Neural crest cell (in vitro differentiated cells): ENCODE measurements at regions not wholly inside any gene's neighbourhood (a gene's known extent, or its start where the extent isn't known, plus 50 kb on each side); places are given as distances from the start of the nearest gene placed in this dataset.

Experiments used
- DNase-seq: peaks from one replicate; pipeline ENCODE4 v3.0.0; 2021; ENCODE audit warnings: low read depth, mixed read lengths, low spot score
- H3K27ac Mint-ChIP-seq: one replicate; pipeline ENCODE4 v1.8.0; 2021; ENCODE audit warnings: mild to moderate bottlenecking, mixed read lengths; ENCODE audit not compliant: unreplicated experiment
- H3K27me3 Mint-ChIP-seq: 2 replicates; pipeline ENCODE4 v1.8.0; 2021; ENCODE audit warnings: low read depth, mild to moderate bottlenecking, mixed read lengths
- H3K36me3 Mint-ChIP-seq: 2 replicates; pipeline ENCODE4 v1.8.0; 2021; ENCODE audit warnings: low read depth, mild to moderate bottlenecking, mixed read lengths
- H3K4me1 Mint-ChIP-seq: 2 replicates; pipeline ENCODE4 v1.8.0; 2021; ENCODE audit warnings: mixed read lengths
- H3K4me3 Mint-ChIP-seq: one replicate; pipeline ENCODE4 v1.8.0; 2021; ENCODE audit warnings: mild to moderate bottlenecking, mixed read lengths
- H3K9me3 Mint-ChIP-seq: 2 replicates; pipeline ENCODE4 v1.8.0; 2021; ENCODE audit warnings: mixed read lengths
- TF ChIP-seq, protein P1 (sequence below): fragments of 200-600 bp; sonication (generic); conservative IDR thresholded peaks from 2 replicates; pipeline ENCODE4 v1.5.0; 2021; ENCODE audit warnings: antibody characterized with exemption, mild to moderate bottlenecking

DNA sequence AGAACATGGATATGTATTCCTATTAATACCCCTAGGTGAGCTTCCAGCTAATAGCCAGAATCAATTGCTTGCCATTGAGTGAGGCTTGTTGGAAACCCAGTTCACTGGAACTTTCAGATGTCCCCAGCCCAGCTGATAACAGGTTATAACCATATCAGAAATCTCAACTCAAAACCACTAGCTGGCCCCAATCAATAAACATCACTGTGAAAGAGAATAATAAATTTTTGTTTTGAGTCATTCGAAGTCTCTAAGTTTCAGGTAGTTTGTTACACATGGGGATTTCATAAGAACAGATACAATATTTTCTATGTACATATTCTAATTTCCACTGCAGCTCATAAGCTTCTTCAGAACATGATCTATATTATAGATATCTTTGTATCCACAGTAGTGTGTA is 162.9 kb upstream of the SNX7 start:
- Mint-ChIP-seq H3K36me3 (no peaks in the 10 kb centered on the region), H3K4me1 (no peaks in the 10 kb centered on the region), H3K27ac (no peak overlapping the region), H3K9me3 (no peaks in the 10 kb centered on the region), H3K4me3 (no peak overlapping the region), H3K27me3 (no peaks in the 10 kb centered on the region)
- DNase-seq = no peak
- TF ChIP-seq, protein P1, sequence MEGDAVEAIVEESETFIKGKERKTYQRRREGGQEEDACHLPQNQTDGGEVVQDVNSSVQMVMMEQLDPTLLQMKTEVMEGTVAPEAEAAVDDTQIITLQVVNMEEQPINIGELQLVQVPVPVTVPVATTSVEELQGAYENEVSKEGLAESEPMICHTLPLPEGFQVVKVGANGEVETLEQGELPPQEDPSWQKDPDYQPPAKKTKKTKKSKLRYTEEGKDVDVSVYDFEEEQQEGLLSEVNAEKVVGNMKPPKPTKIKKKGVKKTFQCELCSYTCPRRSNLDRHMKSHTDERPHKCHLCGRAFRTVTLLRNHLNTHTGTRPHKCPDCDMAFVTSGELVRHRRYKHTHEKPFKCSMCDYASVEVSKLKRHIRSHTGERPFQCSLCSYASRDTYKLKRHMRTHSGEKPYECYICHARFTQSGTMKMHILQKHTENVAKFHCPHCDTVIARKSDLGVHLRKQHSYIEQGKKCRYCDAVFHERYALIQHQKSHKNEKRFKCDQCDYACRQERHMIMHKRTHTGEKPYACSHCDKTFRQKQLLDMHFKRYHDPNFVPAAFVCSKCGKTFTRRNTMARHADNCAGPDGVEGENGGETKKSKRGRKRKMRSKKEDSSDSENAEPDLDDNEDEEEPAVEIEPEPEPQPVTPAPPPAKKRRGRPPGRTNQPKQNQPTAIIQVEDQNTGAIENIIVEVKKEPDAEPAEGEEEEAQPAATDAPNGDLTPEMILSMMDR = no peak

DNA sequence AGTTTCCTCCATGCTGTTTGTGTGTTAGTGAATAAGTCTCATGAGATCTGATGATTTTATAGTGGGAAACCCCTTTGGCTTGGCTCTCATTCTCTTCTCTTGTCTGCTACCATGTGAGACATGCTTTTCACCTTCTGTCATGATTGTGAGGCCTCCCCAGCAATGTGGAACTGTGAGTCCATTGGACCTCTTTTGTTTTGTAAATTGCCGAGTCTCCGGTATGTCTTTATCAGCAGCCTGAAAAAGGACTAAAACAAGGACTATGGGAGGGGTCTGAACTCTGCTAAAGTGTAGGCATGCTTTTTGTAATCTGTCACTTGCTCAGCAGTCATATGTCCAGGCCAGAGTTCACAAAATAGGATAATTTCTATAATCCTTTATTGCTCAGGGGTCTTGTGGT is 164.0 kb upstream of the SNX7 start:
- TF ChIP-seq, protein P1 = no peak
- Mint-ChIP-seq H3K27me3 (no peaks in the 10 kb centered on the region), H3K4me3 (no peak overlapping the region), H3K36me3 (no peaks in the 10 kb centered on the region), H3K4me1 (no peaks in the 10 kb centered on the region), H3K9me3 (no peaks in the 10 kb centered on the region), H3K27ac (no peak overlapping the region)
- DNase-seq = no peak

DNA sequence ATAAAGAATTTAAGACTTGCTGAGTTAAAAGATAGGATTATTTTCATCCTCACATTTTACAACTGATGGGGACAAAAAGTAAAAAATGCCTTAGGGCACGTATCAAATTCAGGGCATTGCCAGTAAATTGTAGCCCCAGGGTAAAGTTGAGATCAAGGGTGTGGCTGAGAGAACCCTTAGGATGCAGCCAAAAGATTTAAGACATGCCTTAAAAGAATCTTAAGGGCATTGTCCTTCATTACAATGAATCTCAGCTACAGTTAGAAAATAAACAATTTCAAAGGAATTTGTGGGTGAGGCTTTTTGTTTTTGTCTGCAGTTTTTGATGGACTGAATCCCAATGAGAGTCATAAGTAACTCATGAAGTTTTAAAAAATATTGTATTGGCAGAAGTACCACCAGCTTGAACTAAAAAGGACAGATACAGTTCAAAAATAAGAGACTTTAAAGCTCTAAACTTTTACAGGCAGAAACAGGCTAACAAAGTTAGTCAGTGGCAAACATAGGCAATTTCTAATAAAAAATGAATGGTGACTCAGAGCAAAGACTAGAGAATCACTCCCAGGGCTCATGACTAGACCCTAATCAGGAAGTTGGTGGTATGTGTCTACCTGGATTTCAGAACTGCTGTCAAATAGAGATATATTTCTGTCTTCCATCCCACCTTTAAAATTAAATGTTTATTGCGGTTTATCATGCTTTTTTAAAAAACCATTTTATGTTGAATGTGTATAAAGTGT is 165.1 kb upstream of the SNX7 start:
- TF ChIP-seq, protein P1 = no peak
- Mint-ChIP-seq H3K36me3 (no peaks in the 10 kb centered on the region), H3K9me3 (no peaks in the 10 kb centered on the region), H3K4me1 (no peaks in the 10 kb centered on the region), H3K4me3 (no peak overlapping the region), H3K27me3 (no peaks in the 10 kb centered on the region), H3K27ac (no peak overlapping the region)
- no peak for DNase-seq

DNA sequence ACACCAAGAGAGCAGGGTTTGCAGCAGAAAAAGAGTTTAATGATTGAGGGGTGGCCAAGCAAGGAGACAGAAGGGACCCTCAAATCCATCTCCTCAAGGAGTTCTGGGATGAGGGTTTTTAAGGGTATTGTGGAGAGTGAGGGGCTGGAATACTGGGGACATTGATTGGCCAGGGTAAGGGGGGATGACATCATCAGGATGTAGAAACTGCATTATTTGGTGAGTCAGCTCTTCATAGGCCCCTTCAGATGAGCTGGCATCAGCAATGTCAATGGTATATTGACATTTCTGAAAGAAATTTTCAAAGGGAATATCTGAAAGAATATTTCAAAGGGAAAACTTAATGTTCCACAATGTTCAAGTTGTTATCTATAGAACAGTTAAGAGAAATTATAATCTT is 168.1 kb upstream of the SNX7 start:
- TF ChIP-seq, protein P1 = no peak

DNA sequence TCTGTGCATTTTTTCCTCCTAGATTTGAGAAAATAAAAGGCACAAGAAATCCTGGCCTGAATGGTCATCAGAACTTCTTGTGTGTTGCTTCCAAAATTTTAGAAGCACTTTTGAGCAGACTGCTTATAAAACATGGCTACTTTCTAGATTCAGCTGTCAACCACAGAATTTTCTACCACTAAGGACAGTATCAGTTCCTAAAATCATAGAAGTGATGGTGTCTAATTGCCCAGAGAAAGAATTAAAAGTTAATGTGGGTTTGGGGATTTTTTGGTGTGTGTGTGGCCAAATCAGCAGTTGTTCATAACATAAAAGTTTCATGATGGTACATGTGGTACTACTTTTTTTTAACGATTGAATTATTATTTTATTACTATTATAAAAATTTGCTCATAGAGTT is 171.4 kb upstream of the SNX7 start:
- Mint-ChIP-seq H3K27me3 (no peaks in the 10 kb centered on the region), H3K4me1 (no peaks in the 10 kb centered on the region)

More for the DNA sequence above, 168.1 kb upstream of the SNX7 start:
- no peaks in the 10 kb centered on the region for H3K9me3 Mint-ChIP-seq
- H3K4me1 Mint-ChIP-seq = no peaks in the 10 kb centered on the region
- H3K36me3 Mint-ChIP-seq = no peaks in the 10 kb centered on the region
- H3K4me3 Mint-ChIP-seq = no peak overlapping the region
- H3K27ac Mint-ChIP-seq = no peak overlapping the region
- no peak for DNase-seq
- no peaks in the 10 kb centered on the region for H3K27me3 Mint-ChIP-seq

More for the DNA sequence above, 171.4 kb upstream of the SNX7 start:
- no peaks in the 10 kb centered on the region for H3K36me3 Mint-ChIP-seq
- no peak overlapping the region for H3K27ac Mint-ChIP-seq
- TF ChIP-seq, protein P1 = no peak
- no peak for DNase-seq
- H3K4me3 Mint-ChIP-seq = no peak overlapping the region
- no peaks in the 10 kb centered on the region for H3K9me3 Mint-ChIP-seq
